ENCODE measurements at regions not wholly inside any gene's neighbourhood (a gene's known extent, or its start where the extent isn't known, plus 50 kb on each side); places are given as distances from the start of the nearest gene placed in this dataset.

- TF ChIP-seq CTCF (conservative IDR thresholded peaks at IDR 0.05; ENCODE audit: low read depth, low read length) (no peak), EZH2 (IDR thresholded peaks at IDR 0.05; ENCODE audit: borderline replicate concordance, low read depth, low read length, poor library complexity, severe bottlenecking) (no peak)
These were observed 118.2 kb upstream of the RASGRP1 start for GRCh38 chr15:38682861-38683260.
